Activated naive CD4-positive, alpha-beta T cell treated with anti-CD3 and anti-CD28 coated beads, Interleukin-2, amount 50 U/mL, for 72 hours (primary cell): ENCODE measurements at regions not wholly inside any gene's neighbourhood (a gene's known extent, or its start where the extent isn't known, plus 50 kb on each side); places are given as distances from the start of the nearest gene placed in this dataset.
"Not testable (repeated sequence)": the region's sequence is repeated elsewhere in the genome, so short reads cannot be mapped to it uniquely, and the experiment has no call there.

Experiments
- ATAC-seq, 2 donors: fragments of 150-1000 bp; cut with Tn5 transposase; 2 replicates each; pipeline ENCODE4 v1.10.0; 2021; ENCODE audit warnings: mild to moderate bottlenecking in 2 of 2, moderate library complexity in 2 of 2
- DNase-seq, 2 donors: peaks; one replicate each; pipeline ENCODE4 v3.0.0; 2021 to 2022; ENCODE audit warnings: low spot score in 2 of 2
- H3K27ac Mint-ChIP-seq, 2 donors: one replicate each; pipeline ENCODE4 v1.8.0; 2022; ENCODE audit warnings: mild to moderate bottlenecking in 2 of 2, mixed read lengths in 2 of 2
- H3K36me3 Mint-ChIP-seq, 2 donors: one replicate each; pipeline ENCODE4 v1.8.0; 2022; ENCODE audit warnings: mixed read lengths in 2 of 2
- H3K9me3 Mint-ChIP-seq, 2 donors: one replicate each; pipeline ENCODE4 v1.8.0; 2022; ENCODE audit warnings: mixed read lengths in 2 of 2

GRCh38 chr20:40634891-40635290 is 54.1 kb downstream of the MAFB start:
- Mint-ChIP-seq H3K9me3 (peaks cover 0 to 4% of the 10 kb centered on the region in 2 donors), H3K36me3 (no peaks in the 10 kb centered on the region), H3K27ac (no peak overlapping the region)
- ATAC-seq: no peak
- DNase-seq: no peak

GRCh38 chr20:40633123-40633850 is 55.7 kb downstream of the MAFB start:
- ATAC-seq (no peak), DNase-seq (no peak)
- no peaks in the 10 kb centered on the region for H3K9me3 Mint-ChIP-seq
- H3K36me3 Mint-ChIP-seq: no peaks in the 10 kb centered on the region
- H3K27ac Mint-ChIP-seq: no peak overlapping the region

- DNase-seq (no peak), ATAC-seq (no peak)
- H3K9me3 Mint-ChIP-seq: no peaks in the 10 kb centered on the region
- no peaks in the 10 kb centered on the region for H3K36me3 Mint-ChIP-seq
- no peak overlapping the region for H3K27ac Mint-ChIP-seq
Measured at GRCh38 chr20:40632346-40632976, 56.6 kb downstream of the MAFB start.

GRCh38 chr20:40631119-40631631 is 57.9 kb downstream of the MAFB start:
- H3K27ac Mint-ChIP-seq: no peak overlapping the region
- H3K9me3 Mint-ChIP-seq: peaks cover 3 to 4% of the 10 kb centered on the region in 2 donors
- no peak for DNase-seq
- no peak for ATAC-seq
- no peaks in the 10 kb centered on the region for H3K36me3 Mint-ChIP-seq

GRCh38 chr20:40630713-40631112 is 58.3 kb downstream of the MAFB start:
- H3K36me3 Mint-ChIP-seq: no peaks in the 10 kb centered on the region
- DNase-seq (no peak), ATAC-seq (no peak)
- peaks cover 3 to 4% of the 10 kb centered on the region in 2 donors for H3K9me3 Mint-ChIP-seq
- no peak overlapping the region for H3K27ac Mint-ChIP-seq

GRCh38 chr20:40630099-40630498 is 58.9 kb downstream of the MAFB start:
- peaks cover 3 to 4% of the 10 kb centered on the region in 2 donors for H3K9me3 Mint-ChIP-seq
- DNase-seq (no peak), ATAC-seq (no peak)
- no peaks in the 10 kb centered on the region for H3K36me3 Mint-ChIP-seq
- H3K27ac Mint-ChIP-seq: no peak overlapping the region

GRCh38 chr20:40628877-40629276 is 60.2 kb downstream of the MAFB start:
- ATAC-seq (no peak), DNase-seq (no peak)
- Mint-ChIP-seq H3K36me3 (no peaks in the 10 kb centered on the region), H3K9me3 (peaks cover 3 to 4% of the 10 kb centered on the region in 2 donors), H3K27ac (no peak overlapping the region)

- ATAC-seq, H3K36me3 Mint-ChIP-seq, H3K9me3 Mint-ChIP-seq, H3K27ac Mint-ChIP-seq, DNase-seq: not testable (repeated sequence)
Measured at GRCh38 chr20:40619053-40619452, 70.0 kb downstream of the MAFB start.

GRCh38 chr20:40617594-40617993 is 71.4 kb downstream of the MAFB start:
- ATAC-seq: no peak
- H3K36me3 Mint-ChIP-seq: no peaks in the 10 kb centered on the region
- no peak for DNase-seq
- no peaks in the 10 kb centered on the region for H3K9me3 Mint-ChIP-seq
- H3K27ac Mint-ChIP-seq: no peak overlapping the region

GRCh38 chr20:40612837-40613236 is 76.2 kb downstream of the MAFB start:
- no peaks in the 10 kb centered on the region for H3K9me3 Mint-ChIP-seq
- DNase-seq (no peak), ATAC-seq (no peak)
- no peaks in the 10 kb centered on the region for H3K36me3 Mint-ChIP-seq
- H3K27ac Mint-ChIP-seq: no peak overlapping the region

- DNase-seq (no peak), ATAC-seq (no peak)
- Mint-ChIP-seq H3K27ac (no peak overlapping the region), H3K9me3 (no peaks in the 10 kb centered on the region), H3K36me3 (no peaks in the 10 kb centered on the region)
Measured at GRCh38 chr20:40612247-40612646, 76.8 kb downstream of the MAFB start.

- no peak for ATAC-seq
- Mint-ChIP-seq H3K36me3 (no peaks in the 10 kb centered on the region), H3K9me3 (no peaks in the 10 kb centered on the region), H3K27ac (no peak overlapping the region)
- no peak for DNase-seq
Measured at GRCh38 chr20:40610730-40611129, 78.3 kb downstream of the MAFB start.

- H3K36me3 Mint-ChIP-seq: no peaks in the 10 kb centered on the region
- ATAC-seq (no peak), DNase-seq (no peak)
- H3K9me3 Mint-ChIP-seq: no peaks in the 10 kb centered on the region
- H3K27ac Mint-ChIP-seq: no peak overlapping the region
Measured at GRCh38 chr20:40607927-40608326, 81.1 kb downstream of the MAFB start.

GRCh38 chr20:40606660-40607059 is 82.4 kb downstream of the MAFB start:
- H3K36me3 Mint-ChIP-seq: no peaks in the 10 kb centered on the region
- ATAC-seq (no peak), DNase-seq (no peak)
- no peaks in the 10 kb centered on the region for H3K9me3 Mint-ChIP-seq
- no peak overlapping the region for H3K27ac Mint-ChIP-seq

GRCh38 chr20:40606237-40606636 is 82.8 kb downstream of the MAFB start:
- Mint-ChIP-seq H3K9me3 (no peaks in the 10 kb centered on the region), H3K36me3 (no peaks in the 10 kb centered on the region), H3K27ac (no peak overlapping the region)
- DNase-seq (no peak), ATAC-seq (no peak)

- no peaks in the 10 kb centered on the region for H3K36me3 Mint-ChIP-seq
- DNase-seq (no peak), ATAC-seq (no peak)
- no peaks in the 10 kb centered on the region for H3K9me3 Mint-ChIP-seq
- no peak overlapping the region for H3K27ac Mint-ChIP-seq
Measured at GRCh38 chr20:40604416-40604815, 84.6 kb downstream of the MAFB start.

GRCh38 chr20:40603057-40603651 is 85.9 kb downstream of the MAFB start:
- Mint-ChIP-seq H3K9me3 (peaks cover 3 to 4% of the 10 kb centered on the region in 2 donors), H3K36me3 (no peaks in the 10 kb centered on the region), H3K27ac (no peak overlapping the region)
- ATAC-seq (no peak), DNase-seq (no peak)

- DNase-seq (no peak), ATAC-seq (no peak)
- Mint-ChIP-seq H3K36me3 (no peaks in the 10 kb centered on the region), H3K27ac (no peak overlapping the region), H3K9me3 (peaks cover 4% of the 10 kb centered on the region in 2 donors)
Measured at GRCh38 chr20:40602381-40602780, 86.7 kb downstream of the MAFB start.
